HCT116 (cell line): ENCODE measurements at regions not wholly inside any gene's neighbourhood (a gene's known extent, or its start where the extent isn't known, plus 50 kb on each side); places are given as distances from the start of the nearest gene placed in this dataset.

ENCODE experiments used
- ATAC-seq: fragments of 200-7000 bp; cut with Tn5 transposase; 2 replicates; pipeline ENCODE4 v1.9.1; 2020; ENCODE audit warnings: mild to moderate bottlenecking, moderate library complexity
- BruUV-seq: library from RNA; stranded (reverse); fragments of 400-500 nt; replicated peaks from 2 replicates; lab custom pipeline; 2021; lab: Mats Ljungman, UMichigan
- CTCF ChIA-PET: fragments of 300-600 bp; sonication (Branson Sonifier 250); formaldehyde crosslinking; loops from one replicate; lab custom pipeline; 2021; ENCODE audit warnings: antibody characterized with exemption; lab: Charles Lee
- POLR2A ChIA-PET: fragments of 300-600, 350-600 bp; sonication (Branson Sonifier 250); formaldehyde crosslinking; loops from one replicate; lab custom pipeline; 2021; ENCODE audit warnings: antibody characterized with exemption; lab: Charles Lee
- RAD21 ChIA-PET, 2 experiments: fragments of 300-600 bp; sonication (Branson Sonifier 250); formaldehyde crosslinking; loops; one replicate each; lab custom pipeline; 2023; ENCODE audit warnings: low total read pairs in 2 of 2; ENCODE audit not compliant: uncharacterized antibody in 2 of 2, unreplicated experiment in 2 of 2, low non-redundant PET in 1 of 2; lab: Charles Lee
- DNase-seq: peaks from one replicate; pipeline ENCODE4 v3.0.0-alpha.2; 2010; ENCODE audit warnings: low read depth, low spot score
- H2AFZ ChIP-seq: fragments of 200-600 bp; shearing (Covaris generic), sonication (generic); 2 replicates; pipeline ENCODE4 v1.6.1; 2017; ENCODE audit warnings: low read depth, mixed run types, mixed read lengths, antibody characterized with exemption, low read length; ENCODE audit not compliant: poor library complexity, severe bottlenecking
- H3K27ac ChIP-seq: 2 replicates; pipeline ENCODE4 v1.5.1; 2012; ENCODE audit warnings: low read depth, low read length
- H3K27me3 ChIP-seq: fragments of 200-600 bp; sonication (generic); 2 replicates; pipeline ENCODE4 v1.6.1; 2016; ENCODE audit warnings: mixed run types, low read length, mixed read lengths; ENCODE audit not compliant: insufficient read depth
- H3K36me3 ChIP-seq, 2 experiments: fragments of 200-500 bp in 1 of 2; fragments of 200-600 bp in 1 of 2; sonication (Bioruptor generic) in 1 of 2; sonication (generic) in 1 of 2; 2 replicates each; pipeline versions ENCODE4 v1.5.1 to v1.6.1; 2014 to 2016; ENCODE audit warnings: low read length in 2 of 2, inconsistent platforms in 1 of 2, mixed read lengths in 1 of 2, mixed run types in 1 of 2; ENCODE audit not compliant: insufficient read depth in 2 of 2, control insufficient read depth in 1 of 2
- H3K4me1 ChIP-seq, 2 experiments: fragments of 200-600 bp in 1 of 2; sonication (generic) in 1 of 2; 2 replicates each; pipeline versions ENCODE4 v1.5.1 to v1.6.1; 2012 to 2017; ENCODE audit warnings: low read length in 2 of 2, inconsistent platforms in 1 of 2, mild to moderate bottlenecking in 1 of 2, mixed read lengths in 1 of 2, mixed run types in 1 of 2, moderate library complexity in 1 of 2; ENCODE audit not compliant: insufficient read depth in 2 of 2, control insufficient read depth in 1 of 2
- H3K4me2 ChIP-seq: fragments of 200-600 bp; sonication (generic); 2 replicates; pipeline ENCODE4 v1.6.1; 2017; ENCODE audit warnings: mixed run types, low read length, mixed read lengths
- H3K4me3 ChIP-seq, 2 experiments: fragments of 200-600 bp in 1 of 2; sonication (generic) in 1 of 2; replicated peaks in 1 of 2; 2 replicates each; pipeline ENCODE4 v1.5.1; 2011 to 2016; ENCODE audit warnings: low read length in 2 of 2, control low read depth in 1 of 2, low read depth in 1 of 2, mild to moderate bottlenecking in 1 of 2, mixed read lengths in 1 of 2, mixed run types in 1 of 2
- H3K79me2 ChIP-seq: fragments of 200-600 bp; sonication (generic); 2 replicates; pipeline ENCODE4 v1.6.1; 2017; ENCODE audit warnings: mild to moderate bottlenecking, mixed run types, low read length, moderate library complexity, mixed read lengths; ENCODE audit not compliant: insufficient read depth
- H3K9ac ChIP-seq: fragments of 200-600 bp; sonication (generic); 2 replicates; pipeline ENCODE4 v1.6.1; 2016; ENCODE audit warnings: low read length, mixed read lengths
- H3K9me2 ChIP-seq: fragments of 200-600 bp; sonication (generic), shearing (Covaris generic); 2 replicates; pipeline ENCODE4 v1.6.1; 2017; ENCODE audit warnings: mixed run types, mild to moderate bottlenecking, moderate library complexity; ENCODE audit not compliant: insufficient read depth
- H3K9me3 ChIP-seq, 2 experiments: fragments of 200-500 bp in 1 of 2; fragments of 200-600 bp in 1 of 2; sonication (Bioruptor generic) in 1 of 2; sonication (generic) in 1 of 2; 2 replicates each; pipeline ENCODE4 v1.6.1; 2014 to 2017; ENCODE audit warnings: low read length in 2 of 2, mixed read lengths in 2 of 2, inconsistent platforms in 1 of 2, low read depth in 1 of 2, mild to moderate bottlenecking in 1 of 2, mixed run types in 1 of 2, moderate library complexity in 1 of 2; ENCODE audit not compliant: control insufficient read depth in 1 of 2, insufficient read depth in 1 of 2
- H4K20me1 ChIP-seq: fragments of 200-600 bp; sonication (generic), shearing (Covaris generic); 2 replicates; pipeline ENCODE4 v1.6.1; 2017; ENCODE audit warnings: mixed run types, mild to moderate bottlenecking, moderate library complexity; ENCODE audit not compliant: insufficient read depth
- CBX3 ChIP-seq: IDR thresholded peaks from 2 replicates; pipeline ENCODE4 v1.6.1; 2012; ENCODE audit warnings: low read depth
- EGR1 ChIP-seq: IDR thresholded peaks from 2 replicates; pipeline ENCODE4 v1.6.1; 2012; ENCODE audit warnings: low read depth
- ELF1 ChIP-seq: IDR thresholded peaks from 2 replicates; pipeline ENCODE4 v1.6.1; 2012; ENCODE audit warnings: low read depth, borderline replicate concordance
- EZH2phosphoT487 ChIP-seq: fragments of 200-600 bp; IDR thresholded peaks from 2 replicates; pipeline ENCODE4 v1.6.1; 2018; ENCODE audit warnings: antibody characterized with exemption, borderline replicate concordance
- FOSL1 ChIP-seq: IDR thresholded peaks from 2 replicates; pipeline ENCODE4 v1.6.1; 2012; ENCODE audit warnings: low read depth
- JUND ChIP-seq: IDR thresholded peaks from 2 replicates; pipeline ENCODE4 v1.6.1; 2012
- MAX ChIP-seq: IDR thresholded peaks from 2 replicates; pipeline ENCODE4 v1.6.1; 2012
- POLR2AphosphoS5 ChIP-seq: IDR thresholded peaks from 2 replicates; pipeline ENCODE4 v1.6.1; 2011; ENCODE audit warnings: mild to moderate bottlenecking, low read depth, low read length, moderate library complexity
- SIN3A ChIP-seq: IDR thresholded peaks from 2 replicates; pipeline ENCODE4 v1.6.1; 2012; ENCODE audit warnings: low read depth
- SP1 ChIP-seq: IDR thresholded peaks from 2 replicates; pipeline ENCODE4 v1.6.1; 2012; ENCODE audit warnings: low read depth
- TCF7L2 ChIP-seq: IDR thresholded peaks from 2 replicates; pipeline ENCODE4 v1.7.0; 2011; ENCODE audit warnings: borderline replicate concordance, inconsistent platforms; ENCODE audit not compliant: insufficient read depth, insufficient read length; ENCODE audit errors: extremely low read depth
- YY1 ChIP-seq: IDR thresholded peaks from 2 replicates; pipeline ENCODE4 v1.6.1; 2011; ENCODE audit warnings: low read length, low read depth, moderate library complexity, mild to moderate bottlenecking; ENCODE audit not compliant: insufficient replicate concordance; ENCODE audit errors: extremely low read depth
- ZNF274 ChIP-seq: fragments of 200-500 bp; sonication (Bioruptor generic); IDR thresholded peaks from 2 replicates; pipeline ENCODE4 v1.6.1; 2014; ENCODE audit warnings: mild to moderate bottlenecking, low read depth, low read length, inconsistent platforms
- intact Hi-C: fragments of 100-400 bp; cut with micrococcal nuclease; formaldehyde crosslinking; loops from 2 replicates; pipeline ENCODE4 v1.10.0; 2022
- TF ChIP-seq, protein P1 (sequence below): IDR thresholded peaks from 2 replicates; pipeline ENCODE4 v1.6.1; 2011; ENCODE audit warnings: mild to moderate bottlenecking, low read length, moderate library complexity; ENCODE audit not compliant: insufficient replicate concordance; ENCODE audit errors: extremely low read depth
- TF ChIP-seq, protein P2 (sequence below): IDR thresholded peaks from 2 replicates; pipeline ENCODE4 v1.6.1; 2012; ENCODE audit warnings: low read depth

DNA sequence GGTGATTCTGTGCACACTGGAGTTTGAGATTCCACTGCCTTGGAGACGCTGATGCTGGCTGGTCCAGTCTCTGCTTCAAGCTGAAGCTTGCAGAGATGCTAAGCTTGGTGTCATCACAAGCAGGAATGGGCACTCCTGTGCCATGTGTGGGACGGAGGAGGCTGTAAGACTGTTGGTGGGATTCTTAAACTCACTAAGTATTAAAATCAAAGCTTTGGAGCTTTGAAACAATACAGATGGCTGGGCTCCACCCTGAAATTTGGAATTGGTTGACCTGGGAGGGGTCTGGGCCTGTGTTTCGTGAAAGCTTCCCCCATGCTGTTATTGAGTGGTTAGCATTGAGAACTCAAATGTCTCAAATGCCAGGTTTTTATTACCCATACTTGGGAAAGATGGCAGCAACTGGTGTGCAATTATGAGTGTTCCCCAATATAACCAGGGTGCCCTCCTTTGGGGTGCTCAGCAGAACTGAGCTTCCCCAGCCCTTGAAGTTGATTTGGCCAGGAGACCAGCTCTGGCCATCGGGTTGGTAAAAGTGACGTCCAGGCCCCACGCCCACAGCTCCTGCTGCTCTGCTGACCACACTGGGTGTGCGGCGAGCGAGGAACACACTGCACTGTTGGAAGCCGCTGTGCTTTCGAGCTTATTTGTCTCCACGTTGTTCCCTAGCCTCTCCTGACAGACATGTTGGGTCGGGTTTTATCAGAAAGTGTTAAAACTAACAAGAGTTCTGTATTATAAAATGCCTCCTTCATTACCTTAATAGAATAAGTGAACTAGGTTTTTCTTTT is 377.7 kb downstream of the GLRX3 start:
- H3K27me3 ChIP-seq, result no peaks in the 10 kb centered on the region
- intact Hi-C loops, result no loop called here
- no peaks in the 10 kb centered on the region for H3K4me1 ChIP-seq
- ChIA-PET POLR2A (no interaction called here), CTCF (no interaction called here), RAD21 (no interaction called here)
- no peak overlapping the region for H2AFZ ChIP-seq
- no peak for TF ChIP-seq JUND
- TF ChIP-seq EZH2phosphoT487, result no peak
- TF ChIP-seq POLR2AphosphoS5, result no peak
- no peak for TF ChIP-seq ELF1
- TF ChIP-seq CBX3, result no peak
- no TSS peak for BruUV-seq
- H3K79me2 ChIP-seq, result no peaks in the 10 kb centered on the region
- DNase-seq (no peak), ATAC-seq (no peak)
- H4K20me1 ChIP-seq, result no peaks in the 10 kb centered on the region
- H3K9me2 ChIP-seq, result no peaks in the 10 kb centered on the region
- H3K9ac ChIP-seq, result no peak overlapping the region
- no peak overlapping the region for H3K27ac ChIP-seq
- H3K9me3 ChIP-seq, result no peaks in the 10 kb centered on the region
- H3K4me2 ChIP-seq, result no peak overlapping the region
- no peak overlapping the region for H3K4me3 ChIP-seq
- H3K36me3 ChIP-seq, result no peaks in the 10 kb centered on the region

GRCh38 chr10:130515670-130516069 is 379.5 kb downstream of the GLRX3 start:
- Histone ChIP-seq H4K20me1 (no peaks in the 10 kb centered on the region), H3K9me3 (no peaks in the 10 kb centered on the region), H3K4me3 (no peak overlapping the region), H3K27me3 (no peaks in the 10 kb centered on the region), H3K9ac (no peak overlapping the region), H3K36me3 (no peaks in the 10 kb centered on the region), H3K9me2 (no peaks in the 10 kb centered on the region), H3K4me1 (no peaks in the 10 kb centered on the region), H3K4me2 (no peak overlapping the region), H3K27ac (no peak overlapping the region), H2AFZ (no peak overlapping the region), H3K79me2 (no peaks in the 10 kb centered on the region)
- intact Hi-C loops, result no loop called here
- no peak for DNase-seq
- POLR2A ChIA-PET, result no interaction called here
- no peak for ATAC-seq
- RAD21 ChIA-PET, result no interaction called here
- CTCF ChIA-PET, result no interaction called here
- BruUV-seq, result no TSS peak
- TF ChIP-seq MAX (no peak), TCF7L2 (no peak), SP1 (no peak), POLR2AphosphoS5 (no peak), SIN3A (no peak), FOSL1 (no peak), ZNF274 (no peak), EGR1 (no peak), YY1 (no peak)
- TF ChIP-seq, protein P1, sequence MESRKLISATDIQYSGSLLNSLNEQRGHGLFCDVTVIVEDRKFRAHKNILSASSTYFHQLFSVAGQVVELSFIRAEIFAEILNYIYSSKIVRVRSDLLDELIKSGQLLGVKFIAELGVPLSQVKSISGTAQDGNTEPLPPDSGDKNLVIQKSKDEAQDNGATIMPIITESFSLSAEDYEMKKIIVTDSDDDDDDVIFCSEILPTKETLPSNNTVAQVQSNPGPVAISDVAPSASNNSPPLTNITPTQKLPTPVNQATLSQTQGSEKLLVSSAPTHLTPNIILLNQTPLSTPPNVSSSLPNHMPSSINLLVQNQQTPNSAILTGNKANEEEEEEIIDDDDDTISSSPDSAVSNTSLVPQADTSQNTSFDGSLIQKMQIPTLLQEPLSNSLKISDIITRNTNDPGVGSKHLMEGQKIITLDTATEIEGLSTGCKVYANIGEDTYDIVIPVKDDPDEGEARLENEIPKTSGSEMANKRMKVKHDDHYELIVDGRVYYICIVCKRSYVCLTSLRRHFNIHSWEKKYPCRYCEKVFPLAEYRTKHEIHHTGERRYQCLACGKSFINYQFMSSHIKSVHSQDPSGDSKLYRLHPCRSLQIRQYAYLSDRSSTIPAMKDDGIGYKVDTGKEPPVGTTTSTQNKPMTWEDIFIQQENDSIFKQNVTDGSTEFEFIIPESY, result no peak
- TF ChIP-seq, protein P2, sequence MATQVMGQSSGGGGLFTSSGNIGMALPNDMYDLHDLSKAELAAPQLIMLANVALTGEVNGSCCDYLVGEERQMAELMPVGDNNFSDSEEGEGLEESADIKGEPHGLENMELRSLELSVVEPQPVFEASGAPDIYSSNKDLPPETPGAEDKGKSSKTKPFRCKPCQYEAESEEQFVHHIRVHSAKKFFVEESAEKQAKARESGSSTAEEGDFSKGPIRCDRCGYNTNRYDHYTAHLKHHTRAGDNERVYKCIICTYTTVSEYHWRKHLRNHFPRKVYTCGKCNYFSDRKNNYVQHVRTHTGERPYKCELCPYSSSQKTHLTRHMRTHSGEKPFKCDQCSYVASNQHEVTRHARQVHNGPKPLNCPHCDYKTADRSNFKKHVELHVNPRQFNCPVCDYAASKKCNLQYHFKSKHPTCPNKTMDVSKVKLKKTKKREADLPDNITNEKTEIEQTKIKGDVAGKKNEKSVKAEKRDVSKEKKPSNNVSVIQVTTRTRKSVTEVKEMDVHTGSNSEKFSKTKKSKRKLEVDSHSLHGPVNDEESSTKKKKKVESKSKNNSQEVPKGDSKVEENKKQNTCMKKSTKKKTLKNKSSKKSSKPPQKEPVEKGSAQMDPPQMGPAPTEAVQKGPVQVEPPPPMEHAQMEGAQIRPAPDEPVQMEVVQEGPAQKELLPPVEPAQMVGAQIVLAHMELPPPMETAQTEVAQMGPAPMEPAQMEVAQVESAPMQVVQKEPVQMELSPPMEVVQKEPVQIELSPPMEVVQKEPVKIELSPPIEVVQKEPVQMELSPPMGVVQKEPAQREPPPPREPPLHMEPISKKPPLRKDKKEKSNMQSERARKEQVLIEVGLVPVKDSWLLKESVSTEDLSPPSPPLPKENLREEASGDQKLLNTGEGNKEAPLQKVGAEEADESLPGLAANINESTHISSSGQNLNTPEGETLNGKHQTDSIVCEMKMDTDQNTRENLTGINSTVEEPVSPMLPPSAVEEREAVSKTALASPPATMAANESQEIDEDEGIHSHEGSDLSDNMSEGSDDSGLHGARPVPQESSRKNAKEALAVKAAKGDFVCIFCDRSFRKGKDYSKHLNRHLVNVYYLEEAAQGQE, result no peak
